Fibroblast of lung (primary cell): ENCODE measurements at regions not wholly inside any gene's neighbourhood (a gene's known extent, or its start where the extent isn't known, plus 50 kb on each side); places are given as distances from the start of the nearest gene placed in this dataset.

Source experiments
- DNase-seq, 2 donors: peaks; one replicate each; pipeline versions ENCODE4 v3.0.0 to v3.0.0-alpha.2; 2010; ENCODE audit warnings: low read depth in 2 of 2
- H2AFZ ChIP-seq: 2 replicates; pipeline ENCODE4 v1.5.1; 2012; ENCODE audit warnings: low read length, control low read depth, inconsistent platforms
- H3K27ac ChIP-seq: 2 replicates; pipeline ENCODE4 v1.5.1; 2011; ENCODE audit warnings: low read length, control low read depth; ENCODE audit not compliant: insufficient read depth
- H3K27me3 ChIP-seq: 2 replicates; pipeline ENCODE4 v1.5.1; 2011; ENCODE audit warnings: mild to moderate bottlenecking, low read length; ENCODE audit not compliant: control insufficient read depth, insufficient read depth
- H3K36me3 ChIP-seq: 2 replicates; pipeline ENCODE4 v1.5.1; 2011; ENCODE audit warnings: low read length; ENCODE audit not compliant: control insufficient read depth, insufficient read depth
- H3K4me1 ChIP-seq: 2 replicates; pipeline ENCODE4 v1.5.1; 2011; ENCODE audit warnings: low read length; ENCODE audit not compliant: control insufficient read depth, insufficient read depth; ENCODE audit errors: extremely low read depth
- H3K4me2 ChIP-seq: 2 replicates; pipeline ENCODE4 v1.5.1; 2011; ENCODE audit warnings: low read length, control low read depth; ENCODE audit not compliant: insufficient read depth; ENCODE audit errors: extremely low read depth
- H3K4me3 ChIP-seq, 4 experiments: fragments of 200-600 bp in 1 of 4; sonication (generic) in 1 of 4; replicated peaks in 1 of 4; 2 replicates each; pipeline ENCODE4 v1.5.1; 2011 to 2016; ENCODE audit warnings: low read length in 4 of 4, low read depth in 3 of 4, mild to moderate bottlenecking in 3 of 4, control low read depth in 2 of 4, inconsistent platforms in 1 of 4, mixed read lengths in 1 of 4; ENCODE audit not compliant: insufficient read depth in 1 of 4; ENCODE audit errors: control extremely low read depth in 1 of 4
- H3K79me2 ChIP-seq: 2 replicates; pipeline ENCODE4 v1.5.1; 2012; ENCODE audit warnings: mild to moderate bottlenecking, low read length, inconsistent platforms; ENCODE audit not compliant: control insufficient read depth, insufficient read depth
- H3K9ac ChIP-seq: 2 replicates; pipeline ENCODE4 v1.5.1; 2011; ENCODE audit warnings: mild to moderate bottlenecking, low read length, control low read depth; ENCODE audit not compliant: insufficient read depth
- H3K9me3 ChIP-seq: 2 replicates; pipeline ENCODE4 v1.5.1; 2012; ENCODE audit warnings: low read depth, low read length; ENCODE audit not compliant: control insufficient read depth, insufficient read depth
- H4K20me1 ChIP-seq: 2 replicates; pipeline ENCODE4 v1.5.1; 2011; ENCODE audit warnings: low read length; ENCODE audit not compliant: control insufficient read depth, insufficient read depth; ENCODE audit errors: extremely low read depth
- EZH2 ChIP-seq: IDR thresholded peaks from 2 replicates; pipeline ENCODE4 v1.5.1; 2012; ENCODE audit warnings: low read length, control low read depth, mild to moderate bottlenecking; ENCODE audit errors: missing control alignments
- TF ChIP-seq, protein P1 (sequence below), 2 donors: IDR thresholded peaks in 1 of 2; conservative IDR thresholded peaks in 1 of 2; 1 replicate in 1 of 2; 2 replicates in 1 of 2; pipeline ENCODE4 v1.5.1; 2011 to 2012; ENCODE audit warnings: low read length in 2 of 2, control low read depth in 1 of 2, inconsistent platforms in 1 of 2, low read depth in 1 of 2, mild to moderate bottlenecking in 1 of 2

DNA sequence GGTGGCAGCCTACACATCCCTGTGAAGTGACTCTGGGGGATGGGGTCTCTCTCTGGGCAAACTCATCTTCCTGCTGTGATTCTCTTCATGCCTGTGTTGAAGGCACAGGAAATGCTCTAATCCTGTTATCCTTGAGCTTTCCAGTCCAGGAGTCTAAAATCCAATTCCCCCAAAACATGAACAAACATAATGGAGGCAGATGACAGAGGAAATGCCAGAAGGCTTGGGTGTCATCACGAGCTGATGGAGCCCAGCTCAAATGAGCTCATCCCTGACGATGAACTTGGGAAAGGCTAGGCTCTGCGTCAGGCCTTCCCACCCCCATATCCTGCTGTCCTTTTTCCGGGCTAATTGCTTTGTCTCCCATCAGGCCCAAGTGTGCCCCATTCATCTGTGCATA, 165.9 kb upstream of the PODXL start:
- H3K4me1 ChIP-seq = no peaks in the 10 kb centered on the region
- no peaks in the 10 kb centered on the region for H3K27me3 ChIP-seq
- H4K20me1 ChIP-seq = no peaks in the 10 kb centered on the region
- H3K79me2 ChIP-seq = no peaks in the 10 kb centered on the region
- H3K4me3 ChIP-seq = no peak overlapping the region
- H3K36me3 ChIP-seq = no peaks in the 10 kb centered on the region
- H3K9ac ChIP-seq = no peak overlapping the region
- no peak overlapping the region for H3K4me2 ChIP-seq
- H3K27ac ChIP-seq = no peak overlapping the region
- H3K9me3 ChIP-seq = no peaks in the 10 kb centered on the region
- TF ChIP-seq EZH2 = no peak
- TF ChIP-seq, protein P1, sequence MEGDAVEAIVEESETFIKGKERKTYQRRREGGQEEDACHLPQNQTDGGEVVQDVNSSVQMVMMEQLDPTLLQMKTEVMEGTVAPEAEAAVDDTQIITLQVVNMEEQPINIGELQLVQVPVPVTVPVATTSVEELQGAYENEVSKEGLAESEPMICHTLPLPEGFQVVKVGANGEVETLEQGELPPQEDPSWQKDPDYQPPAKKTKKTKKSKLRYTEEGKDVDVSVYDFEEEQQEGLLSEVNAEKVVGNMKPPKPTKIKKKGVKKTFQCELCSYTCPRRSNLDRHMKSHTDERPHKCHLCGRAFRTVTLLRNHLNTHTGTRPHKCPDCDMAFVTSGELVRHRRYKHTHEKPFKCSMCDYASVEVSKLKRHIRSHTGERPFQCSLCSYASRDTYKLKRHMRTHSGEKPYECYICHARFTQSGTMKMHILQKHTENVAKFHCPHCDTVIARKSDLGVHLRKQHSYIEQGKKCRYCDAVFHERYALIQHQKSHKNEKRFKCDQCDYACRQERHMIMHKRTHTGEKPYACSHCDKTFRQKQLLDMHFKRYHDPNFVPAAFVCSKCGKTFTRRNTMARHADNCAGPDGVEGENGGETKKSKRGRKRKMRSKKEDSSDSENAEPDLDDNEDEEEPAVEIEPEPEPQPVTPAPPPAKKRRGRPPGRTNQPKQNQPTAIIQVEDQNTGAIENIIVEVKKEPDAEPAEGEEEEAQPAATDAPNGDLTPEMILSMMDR (conservative IDR thresholded peaks at IDR 0.05 in 1 of 2, IDR thresholded peaks at IDR 0.05 in 1 of 2; ENCODE audit: low read depth in 1 of 2, low read length in 2 of 2) = no peak
- no peak for DNase-seq
- no peak overlapping the region for H2AFZ ChIP-seq

DNA sequence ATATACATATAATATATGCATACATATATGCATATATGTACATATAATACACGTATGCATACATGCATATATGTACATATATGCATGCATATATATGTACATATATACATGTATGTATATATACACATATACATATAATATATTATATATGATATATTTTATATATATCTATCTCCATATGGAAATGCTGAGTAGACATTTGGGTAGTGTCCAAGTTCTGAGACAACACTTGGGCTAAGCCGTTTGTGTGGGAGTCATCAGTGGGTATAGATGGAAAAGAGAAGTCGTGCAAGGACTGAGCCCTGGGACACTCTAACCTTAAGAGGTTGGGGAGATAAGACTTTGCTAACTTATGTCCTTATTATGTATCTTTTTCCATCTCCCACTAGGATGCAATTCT, 165.2 kb upstream of the PODXL start:
- Histone ChIP-seq H4K20me1 (no peaks in the 10 kb centered on the region), H3K27me3 (no peaks in the 10 kb centered on the region), H3K36me3 (no peaks in the 10 kb centered on the region), H3K9me3 (no peaks in the 10 kb centered on the region), H3K27ac (no peak overlapping the region), H3K4me1 (no peaks in the 10 kb centered on the region), H2AFZ (no peak overlapping the region), H3K79me2 (no peaks in the 10 kb centered on the region), H3K4me2 (no peak overlapping the region), H3K4me3 (no peak overlapping the region), H3K9ac (no peak overlapping the region)
- no peak for DNase-seq
- TF ChIP-seq, protein P1 (conservative IDR thresholded peaks at IDR 0.05 in 1 of 2, IDR thresholded peaks at IDR 0.05 in 1 of 2; ENCODE audit: low read depth in 1 of 2, low read length in 2 of 2) = no peak
- TF ChIP-seq EZH2 = no peak

DNA sequence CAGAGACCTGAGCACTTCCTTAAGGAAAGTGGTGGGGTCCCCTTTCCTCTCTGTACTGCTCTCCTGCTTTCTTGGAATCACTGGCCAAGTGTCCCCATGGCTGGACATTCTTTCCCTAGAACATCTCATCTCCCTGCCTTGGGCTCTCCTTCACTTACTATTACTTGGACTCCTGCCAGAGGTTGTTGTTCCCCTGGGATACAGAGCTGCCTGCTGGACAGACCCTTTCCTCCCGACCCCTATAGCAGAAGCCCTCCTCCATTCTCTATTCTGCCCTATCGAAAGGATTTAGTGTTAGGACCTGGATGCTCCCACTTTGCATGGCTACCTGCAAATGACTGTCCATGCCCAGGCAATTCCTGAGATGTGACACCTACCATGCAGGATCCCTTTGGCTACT, 164.3 kb upstream of the PODXL start:
- Histone ChIP-seq H3K9ac (no peak overlapping the region), H3K79me2 (no peaks in the 10 kb centered on the region), H3K4me3 (no peak overlapping the region), H3K9me3 (no peaks in the 10 kb centered on the region), H3K4me2 (no peak overlapping the region), H3K27me3 (no peaks in the 10 kb centered on the region), H3K36me3 (no peaks in the 10 kb centered on the region), H3K27ac (no peak overlapping the region), H2AFZ (no peak overlapping the region), H3K4me1 (no peaks in the 10 kb centered on the region), H4K20me1 (no peaks in the 10 kb centered on the region)
- TF ChIP-seq, protein P1 (conservative IDR thresholded peaks at IDR 0.05 in 1 of 2, IDR thresholded peaks at IDR 0.05 in 1 of 2; ENCODE audit: low read depth in 1 of 2, low read length in 2 of 2) = no peak
- TF ChIP-seq EZH2 = no peak
- DNase-seq = no peak
